Hepatocyte (in vitro differentiated cells): ENCODE measurements at regions not wholly inside any gene's neighbourhood (a gene's known extent, or its start where the extent isn't known, plus 50 kb on each side); places are given as distances from the start of the nearest gene placed in this dataset.

ENCODE experiments used
- EZH2 ChIP-seq: fragments of 200-600 bp; sonication (generic); IDR thresholded peaks from 2 replicates; pipeline ENCODE4 v1.6.1; 2016; ENCODE audit warnings: antibody characterized with exemption, mild to moderate bottlenecking, borderline replicate concordance
- EZH2phosphoT487 ChIP-seq: fragments of 200-600 bp; sonication (generic); IDR thresholded peaks from one replicate; pipeline ENCODE4 v1.6.1; 2018; ENCODE audit warnings: antibody characterized with exemption, mild to moderate bottlenecking, low read depth, moderate library complexity; ENCODE audit not compliant: unreplicated experiment, severe bottlenecking
- TF ChIP-seq, protein P1 (sequence below): fragments of 200-600 bp; sonication (generic); IDR thresholded peaks from 2 replicates; pipeline ENCODE4 v1.5.1; 2016; ENCODE audit warnings: antibody characterized with exemption, mild to moderate bottlenecking; ENCODE audit not compliant: poor library complexity

- TF ChIP-seq, protein P1, sequence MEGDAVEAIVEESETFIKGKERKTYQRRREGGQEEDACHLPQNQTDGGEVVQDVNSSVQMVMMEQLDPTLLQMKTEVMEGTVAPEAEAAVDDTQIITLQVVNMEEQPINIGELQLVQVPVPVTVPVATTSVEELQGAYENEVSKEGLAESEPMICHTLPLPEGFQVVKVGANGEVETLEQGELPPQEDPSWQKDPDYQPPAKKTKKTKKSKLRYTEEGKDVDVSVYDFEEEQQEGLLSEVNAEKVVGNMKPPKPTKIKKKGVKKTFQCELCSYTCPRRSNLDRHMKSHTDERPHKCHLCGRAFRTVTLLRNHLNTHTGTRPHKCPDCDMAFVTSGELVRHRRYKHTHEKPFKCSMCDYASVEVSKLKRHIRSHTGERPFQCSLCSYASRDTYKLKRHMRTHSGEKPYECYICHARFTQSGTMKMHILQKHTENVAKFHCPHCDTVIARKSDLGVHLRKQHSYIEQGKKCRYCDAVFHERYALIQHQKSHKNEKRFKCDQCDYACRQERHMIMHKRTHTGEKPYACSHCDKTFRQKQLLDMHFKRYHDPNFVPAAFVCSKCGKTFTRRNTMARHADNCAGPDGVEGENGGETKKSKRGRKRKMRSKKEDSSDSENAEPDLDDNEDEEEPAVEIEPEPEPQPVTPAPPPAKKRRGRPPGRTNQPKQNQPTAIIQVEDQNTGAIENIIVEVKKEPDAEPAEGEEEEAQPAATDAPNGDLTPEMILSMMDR, result no peak
- TF ChIP-seq EZH2, result no peak
- TF ChIP-seq EZH2phosphoT487, result no peak
Measured at GRCh38 chr4:171265190-171265818, 547.9 kb upstream of the GALNTL6 start.
